GM18517 (cell line): ENCODE measurements at regions not wholly inside any gene's neighbourhood (a gene's known extent, or its start where the extent isn't known, plus 50 kb on each side); places are given as distances from the start of the nearest gene placed in this dataset.

Source experiments
- ATAC-seq: cut with Tn5 transposase; IDR thresholded peaks from one replicate; pipeline ENCODE4 v1.9.1; 2021; ENCODE audit warnings: mild to moderate bottlenecking, moderate library complexity; ENCODE audit not compliant: unreplicated experiment

DNA sequence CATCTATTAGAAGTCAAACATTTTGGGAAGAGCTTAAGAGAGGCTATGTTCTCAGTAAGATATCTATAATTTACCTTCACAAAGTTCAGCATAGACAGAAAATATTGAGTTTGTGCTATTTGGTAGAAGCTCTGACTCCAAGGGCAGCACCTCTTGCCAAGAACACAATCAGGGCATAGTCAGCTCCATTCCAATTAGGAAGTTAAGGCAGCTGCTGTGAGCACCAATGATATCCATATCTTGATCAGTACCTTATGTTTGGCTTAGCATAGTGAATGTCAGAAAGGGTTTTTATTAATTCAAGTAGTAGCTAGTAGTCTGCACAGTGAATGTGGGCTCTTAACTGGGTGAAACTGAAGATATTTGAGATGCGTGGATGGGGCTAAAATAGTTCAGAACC lies 86.4 kb upstream of the SPRED2 start:
- no peak for ATAC-seq

DNA sequence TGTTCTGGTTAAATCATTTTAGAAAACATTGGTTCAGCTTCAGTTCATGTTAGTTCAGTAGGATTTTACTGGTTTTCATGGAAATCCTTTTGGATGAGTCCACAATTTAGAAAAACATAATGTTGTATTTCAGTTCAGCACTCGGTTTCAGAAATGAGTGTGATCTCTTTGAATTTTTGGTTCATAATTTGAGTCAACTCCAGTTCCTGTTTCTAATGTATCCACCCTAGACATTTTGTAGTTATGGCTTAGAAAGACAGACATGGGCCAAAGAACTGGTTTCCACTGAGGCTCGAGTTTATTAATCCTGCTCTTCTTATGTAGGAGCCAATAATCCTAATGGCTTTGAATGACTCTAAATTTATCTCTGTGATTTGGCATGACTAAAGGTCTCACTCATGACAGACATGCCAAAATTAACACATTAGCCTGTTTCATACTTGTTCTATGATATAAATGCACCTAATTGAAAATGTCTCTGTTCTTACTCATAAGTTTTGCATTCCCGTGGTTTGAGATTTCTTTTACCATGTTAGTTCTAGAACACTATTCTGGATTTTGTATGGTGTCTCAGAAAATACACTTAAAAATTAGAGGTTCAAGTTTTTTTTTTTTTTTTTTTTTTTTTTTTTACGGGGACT lies 82.3 kb upstream of the SPRED2 start:
- no peak for ATAC-seq

DNA sequence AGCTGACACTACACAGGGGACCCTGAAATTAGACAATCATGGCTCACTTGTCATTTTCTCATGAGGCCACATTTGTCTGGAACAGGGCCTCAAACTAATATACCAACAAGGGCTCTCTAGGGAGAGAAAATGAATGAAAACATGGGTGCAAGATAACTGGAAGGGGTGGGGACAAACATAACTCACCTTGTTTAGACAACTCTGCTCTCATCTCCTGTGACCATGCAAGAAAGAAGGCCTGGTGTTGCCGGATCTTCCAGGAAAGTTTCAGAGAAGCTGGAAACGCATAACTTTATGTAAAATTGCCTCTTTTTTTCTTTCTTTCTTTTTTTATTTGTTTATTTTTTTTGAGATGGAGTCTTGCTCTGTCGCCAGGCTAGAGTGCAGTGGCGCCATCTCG lies 80.4 kb upstream of the SPRED2 start:
- no peak for ATAC-seq

DNA sequence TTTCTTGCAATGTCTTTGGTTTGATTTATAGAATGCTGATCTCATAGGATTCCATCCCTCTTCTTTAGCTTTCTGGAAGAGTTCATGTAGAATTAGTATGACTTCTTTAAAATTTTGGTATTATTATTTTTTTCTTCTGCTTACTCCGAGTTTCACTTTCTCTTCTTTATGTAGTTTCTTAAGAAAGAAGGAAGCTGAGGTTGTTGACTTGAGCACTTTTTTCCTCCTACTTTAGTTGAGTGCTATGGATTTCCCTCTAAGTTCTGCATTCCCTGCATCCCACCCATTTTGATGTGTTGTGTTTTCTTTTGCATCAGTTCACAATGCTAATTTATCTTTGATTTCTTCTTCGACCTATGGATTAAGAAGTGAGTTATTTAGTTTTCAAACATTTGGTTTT lies 78.9 kb upstream of the SPRED2 start:
- no peak for ATAC-seq

DNA sequence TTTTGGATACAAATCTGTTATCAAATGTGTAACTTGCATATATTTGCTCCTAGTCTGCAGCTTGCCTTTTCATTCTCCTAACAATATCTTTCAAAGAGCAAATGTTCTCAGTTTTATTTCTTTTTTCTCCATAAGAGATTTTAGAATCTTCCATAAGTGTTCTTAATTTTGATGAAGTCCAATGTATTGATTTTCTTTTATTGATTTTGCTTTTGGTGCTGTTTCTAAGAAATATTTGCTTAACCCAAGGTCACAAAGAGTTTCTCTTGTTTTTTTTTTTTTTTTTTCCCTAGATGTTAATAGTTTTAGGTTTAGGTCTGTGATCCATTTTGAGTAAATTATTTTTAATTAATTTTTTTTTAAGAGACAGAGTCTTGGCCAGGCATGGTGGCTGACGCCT lies 75.8 kb upstream of the SPRED2 start:
- ATAC-seq, result no peak

DNA sequence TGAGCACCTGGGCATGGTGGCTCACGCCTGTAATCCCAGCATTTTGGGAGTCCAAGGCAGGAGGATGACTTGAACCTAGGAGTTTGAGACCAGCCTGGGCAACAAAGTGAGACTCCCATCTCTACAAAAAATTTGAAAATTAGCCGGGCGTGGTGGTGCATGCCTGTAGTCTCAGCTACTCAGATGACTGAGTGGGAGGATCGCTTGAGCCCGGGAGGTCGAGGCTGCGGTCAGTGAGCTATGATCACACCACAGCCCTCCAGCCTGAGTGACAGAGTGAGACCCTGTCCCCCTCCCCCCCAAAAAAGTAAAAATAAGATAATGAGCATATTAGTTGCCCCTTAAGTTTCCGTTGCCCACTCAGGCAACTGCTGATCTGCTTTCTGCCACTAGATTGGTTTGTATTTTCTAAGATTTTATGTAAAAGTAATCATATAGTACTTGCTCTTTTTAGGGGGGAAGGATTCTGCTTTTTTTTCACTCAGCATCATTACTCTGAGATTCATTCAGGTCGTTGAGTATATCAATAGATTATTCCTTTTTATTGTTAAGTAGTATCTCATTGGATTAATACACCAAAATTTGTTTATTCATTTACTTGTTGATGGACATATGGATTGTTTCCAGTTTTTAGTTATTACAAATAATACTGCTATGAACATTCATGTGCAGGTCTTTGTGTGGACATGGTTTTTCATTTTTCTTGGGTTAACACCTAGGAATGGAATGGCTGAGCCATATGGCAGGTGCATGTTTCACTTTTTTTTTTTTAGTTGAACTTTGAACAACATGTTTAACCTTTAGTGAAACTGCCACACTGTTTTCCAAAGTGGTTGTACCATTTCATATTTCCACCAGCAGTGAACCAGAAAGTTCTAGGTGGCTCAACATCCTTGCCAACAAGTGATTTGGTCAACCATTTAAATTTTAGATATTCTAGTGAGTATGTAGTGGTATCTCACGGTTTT lies 75.0 kb upstream of the SPRED2 start:
- no peak for ATAC-seq

DNA sequence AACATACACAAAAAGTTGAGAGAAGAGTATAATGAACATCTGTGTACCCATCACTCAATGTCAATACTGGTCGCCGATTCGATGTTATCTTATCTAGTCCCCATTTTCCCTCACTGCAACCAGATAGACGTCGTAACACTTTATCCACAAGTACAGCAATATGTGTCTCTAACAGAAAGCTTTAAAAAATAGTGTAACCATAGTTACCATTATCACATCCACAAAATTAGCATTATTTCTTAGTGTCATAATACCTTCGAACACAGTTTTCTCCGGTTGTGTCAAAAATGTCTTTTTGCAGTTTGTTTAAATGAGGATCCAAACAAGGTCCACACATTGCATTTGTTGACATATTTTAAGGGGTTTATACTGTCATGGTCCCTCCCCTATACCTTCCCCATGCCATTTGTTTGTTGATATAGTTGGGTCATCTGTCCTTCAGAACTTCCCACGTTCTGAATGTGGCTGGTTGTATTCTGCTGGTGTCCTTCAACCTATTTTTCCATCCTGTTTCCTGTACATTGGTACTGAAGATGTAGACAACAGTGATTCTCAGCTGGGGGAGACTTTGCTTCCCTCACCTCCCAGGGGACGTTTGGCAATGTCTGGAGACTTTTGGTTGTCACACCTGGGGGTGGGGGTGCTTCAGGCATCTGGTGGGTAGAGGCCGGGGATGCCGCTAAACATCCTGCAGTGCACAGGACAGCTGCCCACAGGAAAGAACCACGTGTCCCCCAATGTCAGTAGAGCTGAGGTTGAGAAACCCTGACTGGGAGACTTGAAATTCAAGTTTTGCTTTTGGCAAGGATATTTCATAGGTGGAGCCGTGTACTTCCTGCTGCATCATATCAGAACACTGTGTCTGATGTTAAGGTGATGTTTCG lies 72.7 kb upstream of the SPRED2 start:
- ATAC-seq, result no peak

DNA sequence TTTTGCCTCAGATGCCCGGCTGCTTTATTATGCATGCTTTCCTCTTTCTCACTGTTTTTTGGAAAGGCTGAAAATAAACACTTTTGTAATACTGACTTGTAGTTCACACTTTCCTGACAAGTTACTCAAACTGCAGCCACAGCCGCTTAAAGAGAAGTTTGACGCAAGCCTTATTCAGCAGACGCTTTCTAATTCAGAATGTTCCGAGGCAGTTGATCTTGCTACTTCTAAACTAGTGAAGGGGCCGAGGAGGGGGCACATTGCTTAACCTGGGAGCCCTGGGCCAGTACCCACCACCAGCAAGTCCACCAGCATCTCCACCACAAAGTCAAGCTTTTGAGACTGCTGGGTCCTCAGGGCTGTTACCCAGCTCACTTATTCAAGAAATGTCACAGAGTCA lies 71.8 kb upstream of the SPRED2 start:
- no peak for ATAC-seq

DNA sequence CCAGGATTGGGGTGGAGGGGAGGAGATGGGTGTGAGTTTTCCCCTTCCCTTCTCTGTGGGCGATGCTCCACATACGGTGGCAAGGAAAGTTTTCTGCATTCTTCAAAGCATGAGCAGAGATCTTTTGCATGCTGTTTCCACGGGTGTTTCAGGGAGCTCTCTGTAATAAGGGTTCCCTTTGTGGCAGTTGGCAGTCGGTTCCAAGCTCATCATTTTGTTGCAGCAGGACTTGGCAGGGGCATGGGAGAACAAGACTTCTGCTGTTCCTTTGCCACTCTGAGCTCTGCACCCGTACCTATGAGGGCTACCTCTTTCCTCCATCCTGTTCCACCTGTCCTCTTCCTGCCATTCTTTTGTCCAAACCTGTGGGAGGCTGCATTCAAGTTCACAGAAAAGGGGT lies 71.3 kb upstream of the SPRED2 start:
- no peak for ATAC-seq

DNA sequence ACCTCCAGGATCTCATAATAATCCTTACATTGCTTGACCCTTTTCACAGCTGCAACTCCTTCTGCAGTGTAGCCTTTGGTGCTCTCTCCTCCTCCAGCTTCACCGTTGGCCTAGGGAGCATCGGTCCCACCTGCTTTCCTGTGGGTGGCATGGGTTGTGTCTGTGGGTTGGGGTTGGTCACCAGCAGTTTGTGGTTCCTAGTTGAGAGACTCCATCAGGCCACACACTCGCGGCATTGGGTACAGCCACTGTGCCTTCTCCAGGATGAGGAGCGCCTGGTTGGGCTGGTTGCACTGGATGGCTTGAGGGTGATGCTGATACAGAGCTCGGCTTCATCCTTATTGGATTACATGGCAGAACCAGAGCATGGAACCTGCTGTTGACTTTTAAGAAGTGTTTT lies 69.4 kb upstream of the SPRED2 start:
- ATAC-seq, result no peak

DNA sequence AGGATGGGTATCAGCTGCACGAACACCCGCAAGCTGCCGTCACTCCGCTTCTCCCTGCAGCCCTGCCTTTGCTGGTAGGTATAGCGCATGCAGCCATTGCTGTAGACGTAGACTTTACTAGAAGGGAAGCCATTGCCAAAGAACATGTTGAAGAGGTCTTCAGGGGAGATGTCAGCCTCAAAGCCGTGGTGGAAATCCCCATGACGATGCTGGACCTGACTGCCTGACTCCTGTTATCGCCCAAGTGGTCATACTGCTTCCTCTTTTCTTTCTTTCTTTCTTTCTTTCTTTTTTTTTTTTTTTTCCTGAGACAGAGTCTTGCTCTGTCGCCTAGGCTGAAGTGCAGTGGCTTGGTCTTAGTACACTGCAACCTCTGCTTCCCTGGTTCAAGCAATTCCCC lies 68.7 kb upstream of the SPRED2 start:
- ATAC-seq, result no peak

DNA sequence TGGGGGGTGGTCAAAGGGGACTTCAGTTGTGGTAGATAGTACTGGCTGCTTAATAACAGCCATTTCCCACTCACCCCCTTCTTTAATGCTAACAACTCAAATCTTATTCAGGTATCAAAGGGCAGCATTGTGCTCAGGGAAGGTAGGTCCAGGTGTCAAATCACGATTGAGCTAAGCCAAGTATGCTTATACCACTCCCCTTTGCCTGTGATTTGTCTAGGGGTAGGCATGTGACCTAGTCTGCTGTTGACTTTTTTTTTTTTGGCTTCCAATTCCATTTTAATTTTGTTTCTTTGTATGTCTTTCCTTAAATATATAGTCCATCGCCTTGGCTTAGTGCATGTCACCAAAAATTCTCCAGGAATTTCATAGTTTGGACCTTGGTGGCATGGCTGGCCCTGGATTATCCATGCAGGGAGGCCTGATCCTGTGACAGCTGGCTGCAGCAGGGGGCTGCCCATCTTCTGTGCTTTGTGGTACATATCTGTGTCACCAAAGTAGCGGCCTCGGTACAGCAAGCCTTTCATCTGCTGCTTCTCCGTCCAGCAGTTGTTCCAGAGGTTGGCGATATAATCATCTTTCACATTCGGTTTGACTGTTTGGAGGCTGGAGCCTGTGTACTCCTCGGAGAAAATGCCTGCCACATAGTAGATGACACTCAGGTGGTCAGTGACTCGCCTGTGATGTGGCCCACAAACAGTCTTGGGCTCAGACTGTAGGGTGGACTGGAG lies 68.1 kb upstream of the SPRED2 start:
- ATAC-seq, result no peak

DNA sequence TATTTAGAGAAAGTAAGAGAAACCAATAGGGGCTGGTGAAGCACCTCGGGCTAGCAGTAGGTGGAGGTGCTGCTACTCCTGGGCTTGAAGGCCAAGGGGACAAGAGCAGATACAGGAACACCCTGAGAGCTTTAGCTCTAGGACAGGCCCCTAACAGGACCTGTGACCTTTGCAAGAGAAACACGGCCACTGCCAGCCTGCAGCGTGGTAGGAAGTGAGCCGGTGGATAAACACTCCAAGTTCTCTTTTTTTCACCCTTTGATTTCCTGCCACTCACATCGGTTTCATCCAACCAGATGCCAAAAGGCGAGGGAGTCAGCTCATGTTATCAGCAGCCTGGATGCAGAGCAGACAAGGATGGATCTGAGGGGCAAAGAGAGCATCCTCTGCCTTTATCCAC lies 66.8 kb upstream of the SPRED2 start:
- no peak for ATAC-seq

DNA sequence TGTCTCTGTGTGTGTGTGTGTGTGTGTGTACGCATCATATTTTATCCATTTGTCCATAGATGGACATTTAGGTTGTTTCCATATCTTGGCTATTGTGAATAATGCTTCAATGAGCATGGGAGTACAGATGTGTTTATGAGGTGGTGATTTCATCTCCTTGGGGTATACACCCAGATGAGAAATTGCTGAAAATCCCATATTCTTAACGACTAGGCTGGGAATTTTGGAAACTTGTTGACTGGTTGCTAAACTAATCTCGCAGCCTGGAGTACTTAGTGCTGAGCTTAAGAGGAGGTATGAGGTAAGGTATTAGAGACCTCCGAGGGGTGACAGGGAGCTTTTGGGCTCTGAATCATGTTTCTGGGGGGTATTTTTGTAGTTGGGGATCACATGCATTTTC lies 66.0 kb upstream of the SPRED2 start:
- ATAC-seq, result no peak

DNA sequence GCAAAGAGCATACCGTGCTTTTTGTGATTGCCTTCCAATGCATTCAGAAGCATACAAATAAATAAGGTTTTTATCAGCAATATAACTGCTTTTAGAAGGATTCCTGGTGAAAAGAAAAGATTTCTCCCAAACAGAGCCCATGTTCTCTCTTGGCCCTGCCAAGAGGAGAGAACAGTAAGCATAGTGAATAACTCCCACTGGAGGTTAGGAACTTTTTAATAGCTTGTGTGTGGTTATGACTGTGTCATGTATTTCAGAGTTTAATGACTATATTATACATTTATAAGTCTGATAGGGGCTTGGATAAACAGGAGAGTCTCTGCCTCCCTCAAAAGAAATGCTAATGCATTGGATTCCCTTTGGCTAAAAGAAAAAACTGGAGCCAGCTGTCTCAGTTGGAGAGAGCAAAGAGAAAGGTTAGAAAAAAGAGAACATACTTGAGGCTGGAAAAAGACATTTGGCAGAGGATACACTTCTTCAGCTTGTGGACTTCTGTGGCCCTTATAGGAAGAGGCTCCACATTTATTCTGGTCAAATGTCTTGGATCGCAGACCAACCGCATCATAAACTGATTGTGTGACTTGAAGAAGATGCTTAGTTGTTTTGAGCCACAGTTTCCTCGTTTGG lies 63.0 kb upstream of the SPRED2 start:
- ATAC-seq, result no peak

DNA sequence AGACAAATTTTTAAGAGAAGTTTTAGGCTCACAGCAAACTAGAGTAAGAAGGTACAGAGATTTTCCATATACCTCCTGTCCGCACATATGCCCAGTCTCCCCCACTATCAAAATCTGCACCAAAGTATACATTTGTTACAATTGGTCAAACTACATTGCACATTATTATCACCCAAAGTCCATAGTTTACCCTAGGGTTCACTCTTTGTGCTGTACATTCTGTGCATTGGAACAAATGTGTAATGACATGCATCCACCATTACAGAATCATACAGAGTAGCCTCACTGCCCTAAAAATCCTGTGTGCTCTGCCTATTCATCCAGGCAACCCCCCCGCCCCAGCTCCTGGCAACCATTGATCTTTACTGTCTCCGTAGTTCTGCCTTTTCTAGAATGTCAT lies 61.7 kb upstream of the SPRED2 start:
- no peak for ATAC-seq

DNA sequence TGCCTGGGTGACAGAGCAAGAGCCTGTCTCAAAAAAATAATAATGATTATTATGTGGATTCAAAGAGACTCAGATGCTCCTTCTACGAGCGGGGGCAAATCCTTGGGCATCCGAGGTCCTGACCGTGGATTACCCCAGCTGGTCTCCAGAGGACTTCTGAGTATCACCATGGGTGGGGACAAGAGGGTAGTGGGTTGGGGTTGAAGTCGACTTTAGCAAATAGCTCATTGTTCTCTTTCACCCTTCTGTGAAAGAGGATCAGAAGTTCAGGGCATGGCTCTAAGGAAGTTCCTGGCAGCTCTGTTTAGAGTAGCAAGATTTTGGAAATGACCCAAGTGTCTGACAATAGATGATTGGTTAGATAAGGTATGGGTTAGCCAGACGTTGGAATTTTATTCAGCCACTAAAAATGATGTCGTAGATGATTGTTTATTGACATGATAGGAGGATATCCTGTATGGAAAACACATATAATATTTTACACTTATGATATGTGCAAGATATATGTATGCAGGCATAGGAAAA lies 59.0 kb upstream of the SPRED2 start:
- no peak for ATAC-seq

DNA sequence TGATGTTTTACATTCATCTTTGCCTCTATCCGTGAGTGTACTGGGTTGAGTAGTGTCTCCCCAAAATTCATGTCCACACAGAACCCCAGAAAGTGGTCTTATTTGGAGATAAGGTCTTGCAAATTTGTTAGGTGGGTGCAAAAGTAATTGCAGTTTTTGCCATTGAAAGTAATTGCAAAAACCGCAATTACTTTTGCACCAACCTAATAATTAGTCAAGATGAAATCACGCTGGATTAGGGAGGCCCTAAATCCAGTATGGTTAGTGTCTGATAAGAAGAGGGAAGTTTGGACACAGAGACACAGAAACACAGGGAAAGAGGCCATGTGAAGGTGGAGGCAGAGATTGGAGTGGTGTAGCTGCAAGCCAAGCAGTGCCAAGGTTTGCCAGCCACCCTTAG lies 57.8 kb upstream of the SPRED2 start:
- no peak for ATAC-seq

DNA sequence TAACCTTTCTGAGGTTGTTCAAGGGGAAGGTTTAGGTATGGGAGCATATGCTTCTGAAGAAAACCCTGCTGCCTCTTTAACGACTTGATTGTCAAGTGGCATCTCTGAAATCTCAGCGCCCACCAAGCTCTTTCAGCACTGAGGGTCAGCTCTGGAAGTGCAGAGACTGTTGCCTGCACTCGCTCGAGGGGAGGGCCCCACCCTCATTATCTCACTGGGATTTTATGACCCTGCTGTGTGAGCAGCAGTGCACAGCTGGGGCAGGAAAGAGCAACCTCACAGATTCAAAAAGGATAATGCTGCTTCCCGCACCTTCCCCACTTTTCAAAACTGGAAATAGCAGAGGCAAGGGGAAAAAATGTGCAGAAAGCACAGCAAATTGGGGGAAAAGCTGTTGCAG lies 56.9 kb upstream of the SPRED2 start:
- no peak for ATAC-seq

DNA sequence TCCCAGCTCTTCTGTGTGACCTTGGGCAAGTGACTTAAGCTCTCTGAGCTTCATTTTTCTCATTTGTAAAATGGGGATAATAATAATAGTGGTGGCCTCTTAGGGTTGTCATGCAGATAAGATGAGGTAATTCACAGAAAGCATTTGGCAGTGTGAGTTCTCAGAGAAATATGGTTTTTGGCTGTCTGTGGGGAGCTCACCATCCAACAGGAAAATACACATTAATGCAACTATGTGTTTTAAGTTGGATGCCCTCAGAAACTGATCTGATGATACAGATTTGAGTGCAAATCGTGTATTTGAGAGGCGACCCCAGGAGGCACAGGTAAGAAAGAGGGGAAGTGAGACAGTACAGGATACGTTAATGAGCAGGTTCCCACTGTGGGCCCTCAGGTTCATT lies 56.1 kb upstream of the SPRED2 start:
- no peak for ATAC-seq
